ENCODE measurements at regions not wholly inside any gene's neighbourhood (a gene's known extent, or its start where the extent isn't known, plus 50 kb on each side); places are given as distances from the start of the nearest gene placed in this dataset.

- Mint-ChIP-seq H3K4me3 (no peak overlapping the region), H3K27me3 (ENCODE audit: insufficient read depth) (no peaks in the 10 kb centered on the region), H3K27ac (no peak overlapping the region), H3K9me3 (peaks cover 6% of the 10 kb centered on the region), H3K36me3 (ENCODE audit: low read depth) (no peaks in the 10 kb centered on the region), H3K4me1 (peaks cover 8% of the 10 kb centered on the region)
- no peaks in the 10 kb centered on the region for H3K27me3 ChIP-seq (ENCODE audit: control insufficient read depth, insufficient read depth, low read length, poor library complexity, severe bottlenecking)
- H3K4me3 ChIP-seq (ENCODE audit: low read length): no peak overlapping the region
- H3K4me1 ChIP-seq (ENCODE audit: control insufficient read depth, insufficient read depth, low read length): no peaks in the 10 kb centered on the region
- WGBS, 2 experiments (ENCODE audit: insufficient coverage in 1 of 2, insufficient read length in 1 of 2): 92 to 100% methylated on average over 1 to 4 of the region's 4 CpGs
- no peaks in the 10 kb centered on the region for H3K9me3 ChIP-seq (ENCODE audit: control insufficient read depth, low read length)
- no peak for TF ChIP-seq CTCF (conservative IDR thresholded peaks at IDR 0.05)
- H3K9ac ChIP-seq (ENCODE audit: extremely low read depth, low read length, poor library complexity, severe bottlenecking): no peak overlapping the region
- H3K27ac ChIP-seq (ENCODE audit: low read depth, low read length): no peak overlapping the region
- DNase-seq: no peak
- no peaks in the 10 kb centered on the region for H3K36me3 ChIP-seq (ENCODE audit: control insufficient read depth, insufficient read depth, low read length)
Measured at GRCh38 chr18:61086657-61087056, 246.6 kb upstream of the CDH20 start.

GRCh38 chr18:61091379-61091778 is 241.9 kb upstream of the CDH20 start:
- Mint-ChIP-seq H3K4me1 (peaks cover 10% of the 10 kb centered on the region), H3K27ac (no peak overlapping the region), H3K27me3 (ENCODE audit: insufficient read depth) (no peaks in the 10 kb centered on the region), H3K9me3 (peaks cover 6% of the 10 kb centered on the region), H3K4me3 (no peak overlapping the region), H3K36me3 (ENCODE audit: low read depth) (no peaks in the 10 kb centered on the region)
- no peak overlapping the region for H3K9ac ChIP-seq (ENCODE audit: extremely low read depth, low read length, poor library complexity, severe bottlenecking)
- no peaks in the 10 kb centered on the region for H3K4me1 ChIP-seq (ENCODE audit: control insufficient read depth, insufficient read depth, low read length)
- no peaks in the 10 kb centered on the region for H3K27me3 ChIP-seq (ENCODE audit: control insufficient read depth, insufficient read depth, low read length, poor library complexity, severe bottlenecking)
- no peak for TF ChIP-seq CTCF (conservative IDR thresholded peaks at IDR 0.05)
- DNase-seq: no peak
- H3K36me3 ChIP-seq (ENCODE audit: control insufficient read depth, insufficient read depth, low read length): no peaks in the 10 kb centered on the region
- no peaks in the 10 kb centered on the region for H3K9me3 ChIP-seq (ENCODE audit: control insufficient read depth, low read length)
- H3K4me3 ChIP-seq (ENCODE audit: low read length): no peak overlapping the region
- 78% methylated on average over 1 of the region's 1 CpG; no CpG with 5 or more reads in 1 of the 2 experiments for WGBS, 2 experiments (ENCODE audit: insufficient coverage in 1 of 2, insufficient read length in 1 of 2)
- H3K27ac ChIP-seq (ENCODE audit: low read depth, low read length): no peak overlapping the region

GRCh38 chr18:61093965-61094364 is 239.3 kb upstream of the CDH20 start:
- no peaks in the 10 kb centered on the region for H3K27me3 Mint-ChIP-seq (ENCODE audit: insufficient read depth)
- H3K9me3 Mint-ChIP-seq: peaks cover 6% of the 10 kb centered on the region
- H3K27ac ChIP-seq (ENCODE audit: low read depth, low read length): no peak overlapping the region
- H3K4me1 Mint-ChIP-seq: peaks cover 2% of the 10 kb centered on the region
- no peak for DNase-seq
- no peak overlapping the region for H3K27ac Mint-ChIP-seq
- no peaks in the 10 kb centered on the region for H3K27me3 ChIP-seq (ENCODE audit: control insufficient read depth, insufficient read depth, low read length, poor library complexity, severe bottlenecking)
- H3K9ac ChIP-seq (ENCODE audit: extremely low read depth, low read length, poor library complexity, severe bottlenecking): no peak overlapping the region
- no peak for TF ChIP-seq CTCF (conservative IDR thresholded peaks at IDR 0.05)
- H3K36me3 ChIP-seq (ENCODE audit: control insufficient read depth, insufficient read depth, low read length): no peaks in the 10 kb centered on the region
- H3K4me3 ChIP-seq (ENCODE audit: low read length): no peak overlapping the region
- H3K36me3 Mint-ChIP-seq (ENCODE audit: low read depth): no peaks in the 10 kb centered on the region
- no peaks in the 10 kb centered on the region for H3K4me1 ChIP-seq (ENCODE audit: control insufficient read depth, insufficient read depth, low read length)
- no peaks in the 10 kb centered on the region for H3K9me3 ChIP-seq (ENCODE audit: control insufficient read depth, low read length)
- 90% methylated on average over 1 of the region's 2 CpGs; no CpG with 5 or more reads in 1 of the 2 experiments for WGBS, 2 experiments (ENCODE audit: insufficient coverage in 1 of 2, insufficient read length in 1 of 2)
- H3K4me3 Mint-ChIP-seq: no peak overlapping the region
